GM13977 (cell line): ENCODE measurements at regions not wholly inside any gene's neighbourhood (a gene's known extent, or its start where the extent isn't known, plus 50 kb on each side); places are given as distances from the start of the nearest gene placed in this dataset.
A peak's percentile ranks its signal among the peaks of the same experiment; 100 is the strongest.

ENCODE experiments used
- DNase-seq: peaks from one replicate; pipeline ENCODE4 v3.0.0; 2012; ENCODE audit warnings: low spot score
- in situ Hi-C: fragments of 300-500 bp; cut with MboI; formaldehyde crosslinking; loops from one replicate; pipeline ENCODE4 v1.12.0; 2022; ENCODE audit warnings: low sequenced_read_pairs, low pct_unique_long_range_greater_than_20kb, mixed read lengths, inconsistent platforms; ENCODE audit not compliant: unreplicated experiment
- TF ChIP-seq, protein P1 (sequence below): IDR thresholded peaks from 2 replicates; pipeline ENCODE4 v1.5.1; 2012; ENCODE audit warnings: mild to moderate bottlenecking, control low read depth; ENCODE audit not compliant: insufficient read depth; ENCODE audit errors: extremely low read depth, missing control alignments

DNA sequence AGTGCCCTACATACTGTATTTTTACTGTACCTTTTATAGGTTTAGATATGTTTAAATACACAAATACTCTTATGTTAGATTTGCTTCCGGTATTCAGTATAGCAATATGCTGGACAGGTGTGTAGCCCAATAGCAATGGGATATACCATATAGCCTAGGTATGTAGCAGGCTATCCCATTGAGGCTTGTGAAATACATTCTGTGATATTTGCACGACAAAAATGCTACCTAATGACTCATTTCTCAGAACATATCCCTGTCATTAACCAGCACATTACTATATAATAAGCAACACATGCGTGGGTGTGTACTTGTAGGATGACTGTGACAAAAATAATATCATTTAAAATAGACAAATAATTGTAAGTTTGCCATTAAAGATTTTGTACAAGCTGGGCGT is 208.8 kb downstream of the MRPS30 start:
- no peak for DNase-seq
- TF ChIP-seq, protein P1, sequence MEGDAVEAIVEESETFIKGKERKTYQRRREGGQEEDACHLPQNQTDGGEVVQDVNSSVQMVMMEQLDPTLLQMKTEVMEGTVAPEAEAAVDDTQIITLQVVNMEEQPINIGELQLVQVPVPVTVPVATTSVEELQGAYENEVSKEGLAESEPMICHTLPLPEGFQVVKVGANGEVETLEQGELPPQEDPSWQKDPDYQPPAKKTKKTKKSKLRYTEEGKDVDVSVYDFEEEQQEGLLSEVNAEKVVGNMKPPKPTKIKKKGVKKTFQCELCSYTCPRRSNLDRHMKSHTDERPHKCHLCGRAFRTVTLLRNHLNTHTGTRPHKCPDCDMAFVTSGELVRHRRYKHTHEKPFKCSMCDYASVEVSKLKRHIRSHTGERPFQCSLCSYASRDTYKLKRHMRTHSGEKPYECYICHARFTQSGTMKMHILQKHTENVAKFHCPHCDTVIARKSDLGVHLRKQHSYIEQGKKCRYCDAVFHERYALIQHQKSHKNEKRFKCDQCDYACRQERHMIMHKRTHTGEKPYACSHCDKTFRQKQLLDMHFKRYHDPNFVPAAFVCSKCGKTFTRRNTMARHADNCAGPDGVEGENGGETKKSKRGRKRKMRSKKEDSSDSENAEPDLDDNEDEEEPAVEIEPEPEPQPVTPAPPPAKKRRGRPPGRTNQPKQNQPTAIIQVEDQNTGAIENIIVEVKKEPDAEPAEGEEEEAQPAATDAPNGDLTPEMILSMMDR: no peak
- in situ Hi-C loops: no loop called here

DNA sequence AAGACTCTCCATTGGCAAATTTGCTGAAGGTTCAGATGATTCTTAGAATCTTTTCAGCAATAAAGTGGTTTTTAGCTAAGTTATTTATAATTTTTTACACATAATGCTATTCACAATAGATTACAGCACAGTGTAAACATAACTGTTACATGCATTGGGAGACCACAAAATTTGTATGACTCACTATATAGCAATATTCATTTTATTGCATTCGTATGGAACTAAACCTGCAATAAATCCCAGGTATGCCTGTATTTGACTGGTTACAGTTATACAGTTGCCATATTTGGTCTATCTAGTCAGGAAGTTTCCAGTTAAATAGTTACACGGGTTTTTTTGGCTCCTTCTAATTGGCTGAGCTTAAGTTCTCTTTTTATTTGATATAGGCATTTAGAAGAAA is 220.8 kb downstream of the MRPS30 start:
- TF ChIP-seq, protein P1: no peak
- no peak for DNase-seq
- in situ Hi-C loops: no loop called here

DNA sequence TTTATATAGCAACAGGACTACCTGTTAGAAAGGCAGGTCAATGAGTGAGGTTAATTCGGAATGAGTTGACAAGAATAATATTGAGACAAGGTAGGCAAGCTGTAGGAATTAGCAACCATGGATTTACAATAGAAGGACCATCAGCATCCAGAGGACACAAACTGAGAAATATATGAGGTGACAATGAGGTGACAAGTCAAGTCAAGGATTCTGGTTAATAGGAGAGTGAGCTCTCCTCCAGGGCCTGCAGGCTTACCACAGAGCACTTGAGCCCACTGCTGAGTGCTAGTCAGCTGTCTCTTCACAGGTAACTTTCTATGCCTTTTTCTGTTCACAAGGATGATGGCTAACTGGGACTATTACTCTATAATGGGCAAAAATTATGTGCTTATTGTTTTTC is 227.2 kb downstream of the MRPS30 start:
- TF ChIP-seq, protein P1: no peak
- in situ Hi-C loops: no loop called here
- DNase-seq: no peak

DNA sequence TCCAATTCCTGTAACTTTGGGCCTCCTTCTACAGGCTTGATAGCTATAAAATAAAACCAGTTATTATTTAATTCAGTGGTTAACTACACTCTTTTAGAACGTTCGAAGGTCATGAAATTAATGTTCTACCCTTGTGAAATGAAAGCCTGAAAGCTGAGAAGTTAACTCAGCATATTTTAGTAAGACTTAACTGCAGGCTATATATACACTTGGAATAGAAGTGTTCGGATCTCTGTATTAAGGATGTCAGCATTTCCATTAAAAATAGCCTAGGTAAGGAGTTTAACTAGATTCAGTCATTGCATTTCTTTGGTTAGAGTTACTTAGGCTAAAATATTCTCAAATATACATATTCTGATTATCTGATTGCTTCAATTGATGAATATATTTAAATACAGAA is 229.2 kb downstream of the MRPS30 start:
- TF ChIP-seq, protein P1: no peak
- DNase-seq: no peak
- in situ Hi-C loops: no loop called here

DNA sequence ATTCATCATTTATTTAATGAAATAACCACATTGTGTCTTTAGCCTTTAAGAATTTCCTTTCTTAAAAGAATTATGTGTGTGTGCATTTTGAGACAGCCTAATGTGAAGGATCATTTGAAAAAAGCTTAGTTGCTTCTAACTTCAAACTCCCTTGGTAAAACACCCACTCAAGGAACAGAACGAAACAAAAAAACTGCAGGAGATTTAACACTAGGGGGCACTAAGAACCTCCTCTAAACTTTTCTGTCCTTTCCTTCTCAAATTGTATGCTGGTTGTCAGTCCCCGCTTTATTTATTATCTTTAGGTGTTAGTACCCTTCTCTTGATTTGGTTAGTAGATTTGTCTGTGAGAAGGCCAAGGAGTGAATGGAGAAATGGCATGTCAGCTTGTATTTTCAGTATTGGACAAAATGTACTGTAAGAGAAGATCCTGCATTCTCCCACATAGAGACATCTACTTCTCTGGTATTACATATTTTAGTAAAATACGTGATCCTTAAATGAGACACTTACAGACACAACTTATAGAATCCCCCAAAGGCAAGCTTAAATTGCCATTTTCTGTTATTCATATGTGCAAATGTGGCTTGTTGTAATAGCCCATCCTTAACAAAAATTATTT is 229.7 kb downstream of the MRPS30 start:
- in situ Hi-C loops: no loop called here
- DNase-seq: peak; percentile 27
- TF ChIP-seq, protein P1: peak; percentile 61

DNA sequence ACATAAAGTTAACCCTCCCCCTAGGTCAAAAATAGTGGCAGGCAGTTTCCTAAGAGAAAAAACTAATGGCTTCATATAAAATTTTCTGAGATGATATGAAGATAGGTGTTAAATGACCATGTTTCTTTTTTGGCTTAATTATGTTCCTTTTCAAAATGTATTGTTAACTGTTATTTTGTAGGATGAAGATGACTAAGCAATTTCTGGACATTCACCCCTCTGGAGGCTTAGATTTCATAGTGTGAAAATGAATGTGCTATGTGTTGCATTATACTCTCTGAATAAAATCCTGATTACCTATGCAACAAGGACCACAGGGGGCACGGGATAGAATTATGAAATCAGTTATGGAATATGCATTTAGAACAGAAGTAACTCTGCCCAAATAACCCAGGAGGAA is 233.5 kb downstream of the MRPS30 start:
- TF ChIP-seq, protein P1: no peak
- in situ Hi-C loops: no loop called here
- DNase-seq: no peak
